CD14-positive monocyte (primary cell): ENCODE measurements at regions not wholly inside any gene's neighbourhood (a gene's known extent, or its start where the extent isn't known, plus 50 kb on each side); places are given as distances from the start of the nearest gene placed in this dataset.

Experiments used
- DNase-seq, 3 donors: peaks; one replicate each; pipeline ENCODE4 v3.0.0-alpha.2; 2011 to 2022
- H2AFZ ChIP-seq: 2 replicates; pipeline ENCODE4 v1.6.0; 2012; ENCODE audit warnings: mild to moderate bottlenecking, low read depth, low read length, inconsistent platforms; ENCODE audit not compliant: insufficient read depth, poor library complexity, severe bottlenecking
- H3K27ac ChIP-seq, 2 donors: 1 replicate in 1 of 2; 2 replicates in 1 of 2; pipeline ENCODE4 v1.5.1; 2012 to 2013; ENCODE audit warnings: low read length in 2 of 2, control low read depth in 1 of 2, inconsistent platforms in 1 of 2, low read depth in 1 of 2, mild to moderate bottlenecking in 1 of 2
- H3K27me3 ChIP-seq, 2 donors: one replicate each; pipeline versions ENCODE4 v1.6.0 to v1.6.1; 2011 to 2013; ENCODE audit warnings: low read length in 2 of 2; ENCODE audit not compliant: control insufficient read depth in 2 of 2, insufficient read depth in 2 of 2
- H3K36me3 ChIP-seq, 2 donors: replicated peaks in 1 of 2; 1 replicate in 1 of 2; 2 replicates in 1 of 2; pipeline versions ENCODE4 v1.5.1 to v1.6.1; 2012 to 2013; ENCODE audit warnings: low read length in 2 of 2, control low read depth in 1 of 2, inconsistent platforms in 1 of 2, mild to moderate bottlenecking in 1 of 2; ENCODE audit not compliant: insufficient read depth in 2 of 2, control insufficient read depth in 1 of 2
- H3K4me1 ChIP-seq, 2 donors: 1 replicate in 1 of 2; 2 replicates in 1 of 2; pipeline versions ENCODE4 v1.5.1 to v1.6.1; 2012 to 2013; ENCODE audit warnings: low read length in 2 of 2, control low read depth in 1 of 2, inconsistent platforms in 1 of 2, mild to moderate bottlenecking in 1 of 2, moderate library complexity in 1 of 2; ENCODE audit not compliant: insufficient read depth in 2 of 2, control insufficient read depth in 1 of 2
- H3K4me2 ChIP-seq: replicated peaks from 2 replicates; pipeline ENCODE3; 2012; ENCODE audit warnings: low read length, moderate library complexity, mild to moderate bottlenecking; ENCODE audit not compliant: poor library complexity, severe bottlenecking; ENCODE audit errors: extremely low read depth
- H3K4me3 ChIP-seq, 3 experiments: fragments of 200-600 bp in 1 of 3; sonication (generic) in 1 of 3; replicated peaks in 1 of 3; 1 replicate in 2 of 3; 2 replicates in 1 of 3; pipeline ENCODE4 v1.5.1; 2011 to 2013; ENCODE audit warnings: low read length in 3 of 3, mild to moderate bottlenecking in 3 of 3, control low read depth in 2 of 3, low read depth in 2 of 3, inconsistent platforms in 1 of 3, moderate library complexity in 1 of 3
- H3K79me2 ChIP-seq: 2 replicates; pipeline ENCODE4 v1.6.0; 2012; ENCODE audit warnings: mild to moderate bottlenecking, control low read depth, inconsistent platforms, low read length, moderate library complexity; ENCODE audit not compliant: insufficient read depth
- H3K9ac ChIP-seq: 2 replicates; pipeline ENCODE4 v1.6.0; 2017; ENCODE audit warnings: low read length, mild to moderate bottlenecking; ENCODE audit not compliant: insufficient read depth, poor library complexity, severe bottlenecking
- H3K9me3 ChIP-seq, 2 donors: replicated peaks in 1 of 2; 1 replicate in 1 of 2; 2 replicates in 1 of 2; pipeline versions ENCODE4 v1.5.1 to v1.6.1; 2012 to 2013; ENCODE audit warnings: low read length in 2 of 2, control low read depth in 1 of 2; ENCODE audit not compliant: control insufficient read depth in 1 of 2, insufficient read depth in 1 of 2
- H4K20me1 ChIP-seq: 2 replicates; pipeline ENCODE4 v1.6.0; 2012; ENCODE audit warnings: mild to moderate bottlenecking, low read length, control low read depth, moderate library complexity; ENCODE audit not compliant: insufficient read depth
- H3K27ac Mint-ChIP-seq, 7 donors: one replicate each; pipeline ENCODE4 v1.8.0; 2020; ENCODE audit warnings: mild to moderate bottlenecking in 7 of 7, mixed read lengths in 7 of 7, moderate library complexity in 6 of 7, inconsistent platforms in 2 of 7
- H3K27me3 Mint-ChIP-seq, 3 donors: one replicate each; pipeline ENCODE4 v1.8.0; 2021 to 2022; ENCODE audit warnings: low read depth in 3 of 3, mild to moderate bottlenecking in 3 of 3, mixed read lengths in 3 of 3, moderate library complexity in 3 of 3, inconsistent platforms in 1 of 3
- H3K36me3 Mint-ChIP-seq, 2 donors: one replicate each; pipeline ENCODE4 v1.8.0; 2020; ENCODE audit warnings: mixed read lengths in 2 of 2, inconsistent platforms in 1 of 2, mild to moderate bottlenecking in 1 of 2
- H3K4me1 Mint-ChIP-seq: one replicate; pipeline ENCODE4 v1.8.0; 2020; ENCODE audit warnings: mild to moderate bottlenecking, mixed read lengths
- H3K4me3 Mint-ChIP-seq, 2 donors: one replicate each; pipeline ENCODE4 v1.8.0; 2020; ENCODE audit warnings: mild to moderate bottlenecking in 2 of 2, mixed read lengths in 2 of 2, moderate library complexity in 1 of 2
- H3K9me3 Mint-ChIP-seq, 7 donors: one replicate each; pipeline ENCODE4 v1.8.0; 2020 to 2022; ENCODE audit warnings: mixed read lengths in 7 of 7, mild to moderate bottlenecking in 6 of 7, moderate library complexity in 6 of 7, inconsistent platforms in 2 of 7
- WGBS: methylation state at CpG from one replicate; pipeline ENCODE4 v1.1.5; 2013; ENCODE audit warnings: missing lambda C conversion rate; ENCODE audit not compliant: insufficient coverage; 5-methylcytosine and 5-hydroxymethylcytosine counted together
- intact Hi-C, 2 donors: fragments of 100-400 bp; cut with micrococcal nuclease; formaldehyde crosslinking; loops; one replicate each; pipeline versions ENCODE4 v1.15.0 to v1.15.1; 2023
- TF ChIP-seq, protein P1 (sequence below): fragments of 200-600 bp; IDR thresholded peaks from one replicate; pipeline ENCODE4 v1.8.0; 2022; ENCODE audit warnings: antibody characterized with exemption, mild to moderate bottlenecking

DNA sequence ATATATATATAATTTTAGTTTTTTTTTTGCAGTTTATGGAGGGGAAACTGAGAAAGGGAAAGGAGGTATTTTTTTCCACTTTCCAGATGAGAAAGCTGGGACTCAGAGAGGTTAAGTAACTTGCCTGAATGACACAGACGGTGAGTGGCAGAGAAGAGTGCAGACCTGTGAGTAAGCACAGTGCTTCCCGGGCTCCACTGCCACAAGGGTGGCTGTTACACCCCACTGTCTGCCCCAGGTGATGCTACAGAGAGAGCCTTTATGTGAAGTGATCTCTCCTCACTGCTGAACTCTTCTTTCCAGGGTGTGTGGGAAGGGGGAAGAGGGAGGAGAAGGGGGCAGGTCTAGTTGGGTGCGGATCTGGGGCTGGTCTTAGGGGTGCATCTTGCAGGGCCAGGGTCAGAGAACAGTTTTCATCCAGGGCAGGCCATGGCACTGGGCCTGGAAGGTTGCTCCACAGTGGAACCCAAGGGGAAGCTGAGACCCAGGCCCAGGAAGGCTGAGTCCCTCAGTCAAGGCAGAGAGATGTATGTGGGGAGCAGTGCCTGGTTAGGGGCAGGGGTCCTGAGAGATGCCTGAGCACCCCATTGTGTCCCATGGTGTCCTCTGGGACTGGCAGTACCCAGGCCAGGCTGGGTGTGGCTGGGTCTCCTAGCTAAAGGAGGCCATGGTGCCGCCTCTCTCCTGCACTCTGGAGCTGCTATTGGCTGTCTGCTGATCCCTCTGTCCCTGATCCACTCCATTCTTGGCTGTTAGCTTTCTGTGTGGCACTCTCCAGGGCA is 357.5 kb downstream of the PTPRU start:
- Mint-ChIP-seq H3K4me1 (no peaks in the 10 kb centered on the region), H3K36me3 (no peaks in the 10 kb centered on the region), H3K27ac (no peak overlapping the region), H3K27me3 (peaks cover 3 to 6% (median 5%) of the 10 kb centered on the region in 3 donors), H3K9me3 (peaks cover 0 to 2% (median 0%) of the 10 kb centered on the region in 7 donors), H3K4me3 (no peak overlapping the region)
- no peaks in the 10 kb centered on the region for H3K27me3 ChIP-seq
- no peaks in the 10 kb centered on the region for H3K36me3 ChIP-seq
- no peak overlapping the region for H3K9ac ChIP-seq
- no peaks in the 10 kb centered on the region for H4K20me1 ChIP-seq
- DNase-seq, result no peak
- intact Hi-C loops, result no loop called here
- H3K4me3 ChIP-seq, result no peak overlapping the region
- H3K4me1 ChIP-seq, result no peaks in the 10 kb centered on the region
- no peaks in the 10 kb centered on the region for H3K79me2 ChIP-seq
- WGBS, result 85% methylated on average over 4 of the region's 4 CpGs
- no peaks in the 10 kb centered on the region for H3K9me3 ChIP-seq
- H3K27ac ChIP-seq, result no peak overlapping the region
- H3K4me2 ChIP-seq, result no peak overlapping the region
- no peak overlapping the region for H2AFZ ChIP-seq
- TF ChIP-seq, protein P1, sequence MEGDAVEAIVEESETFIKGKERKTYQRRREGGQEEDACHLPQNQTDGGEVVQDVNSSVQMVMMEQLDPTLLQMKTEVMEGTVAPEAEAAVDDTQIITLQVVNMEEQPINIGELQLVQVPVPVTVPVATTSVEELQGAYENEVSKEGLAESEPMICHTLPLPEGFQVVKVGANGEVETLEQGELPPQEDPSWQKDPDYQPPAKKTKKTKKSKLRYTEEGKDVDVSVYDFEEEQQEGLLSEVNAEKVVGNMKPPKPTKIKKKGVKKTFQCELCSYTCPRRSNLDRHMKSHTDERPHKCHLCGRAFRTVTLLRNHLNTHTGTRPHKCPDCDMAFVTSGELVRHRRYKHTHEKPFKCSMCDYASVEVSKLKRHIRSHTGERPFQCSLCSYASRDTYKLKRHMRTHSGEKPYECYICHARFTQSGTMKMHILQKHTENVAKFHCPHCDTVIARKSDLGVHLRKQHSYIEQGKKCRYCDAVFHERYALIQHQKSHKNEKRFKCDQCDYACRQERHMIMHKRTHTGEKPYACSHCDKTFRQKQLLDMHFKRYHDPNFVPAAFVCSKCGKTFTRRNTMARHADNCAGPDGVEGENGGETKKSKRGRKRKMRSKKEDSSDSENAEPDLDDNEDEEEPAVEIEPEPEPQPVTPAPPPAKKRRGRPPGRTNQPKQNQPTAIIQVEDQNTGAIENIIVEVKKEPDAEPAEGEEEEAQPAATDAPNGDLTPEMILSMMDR, result no peak

DNA sequence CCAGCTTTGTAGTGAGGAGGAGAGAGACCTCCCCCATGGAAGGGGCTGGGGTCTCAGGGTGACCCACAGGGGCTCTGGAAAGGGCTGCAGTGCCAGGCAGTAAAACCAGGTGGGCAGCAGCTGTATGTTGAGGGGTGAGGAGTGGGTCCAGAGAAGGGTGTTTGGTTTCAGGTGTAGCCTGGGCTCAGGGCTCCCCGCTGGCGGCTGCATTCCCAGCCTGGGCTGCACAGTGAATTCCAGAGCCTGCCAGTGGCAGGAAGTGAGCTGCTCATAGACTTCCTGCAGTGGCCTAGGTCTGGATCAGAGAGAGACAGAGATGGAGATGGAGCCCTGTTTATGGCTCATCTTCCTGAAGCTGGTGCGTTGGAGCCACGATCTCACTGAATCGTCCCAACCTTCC is 356.4 kb downstream of the PTPRU start:
- H3K27me3 Mint-ChIP-seq, result peaks cover 3 to 6% (median 5%) of the 10 kb centered on the region in 3 donors
- no peak overlapping the region for H2AFZ ChIP-seq

More for the DNA sequence above, 356.4 kb downstream of the PTPRU start:
- Mint-ChIP-seq H3K4me1 (no peaks in the 10 kb centered on the region), H3K27ac (peak overlapping the region in 1 of 7 donors; percentile 33), H3K4me3 (no peak overlapping the region), H3K9me3 (peaks cover 0 to 2% (median 0%) of the 10 kb centered on the region in 7 donors), H3K36me3 (no peaks in the 10 kb centered on the region)
- H3K4me1 ChIP-seq, result no peaks in the 10 kb centered on the region
- no peak overlapping the region for H3K27ac ChIP-seq
- no peaks in the 10 kb centered on the region for H3K36me3 ChIP-seq
- H3K4me3 ChIP-seq, result no peak overlapping the region
- TF ChIP-seq, protein P1, result no peak
- no peaks in the 10 kb centered on the region for H3K9me3 ChIP-seq
- no peak overlapping the region for H3K4me2 ChIP-seq
- H3K9ac ChIP-seq, result no peak overlapping the region
- no peak for DNase-seq
- H3K27me3 ChIP-seq, result no peaks in the 10 kb centered on the region
- intact Hi-C loops, result no loop called here
- 34% methylated on average over 5 of the region's 5 CpGs for WGBS
- no peaks in the 10 kb centered on the region for H4K20me1 ChIP-seq
- H3K79me2 ChIP-seq, result no peaks in the 10 kb centered on the region
